HepG2 (cell line): ENCODE measurements at regions not wholly inside any gene's neighbourhood (a gene's known extent, or its start where the extent isn't known, plus 50 kb on each side); places are given as distances from the start of the nearest gene placed in this dataset.
A peak's percentile ranks its signal among the peaks of the same experiment; 100 is the strongest.

ENCODE experiments used
- AHDC1 ChIP-seq: sonication (generic); formaldehyde crosslinking; IDR thresholded peaks from 2 replicates; pipeline ENCODE4 v1.5.1; 2020; ENCODE audit warnings: mild to moderate bottlenecking, missing genetic modification reagents, borderline replicate concordance
- BATF2 ChIP-seq: sonication (generic); formaldehyde crosslinking; IDR thresholded peaks from 2 replicates; pipeline ENCODE4 v1.8.0; 2022; ENCODE audit warnings: mild to moderate bottlenecking, missing genetic modification reagents, moderate library complexity
- BRCA1 ChIP-seq: sonication (generic); formaldehyde crosslinking; IDR thresholded peaks from 2 replicates; pipeline ENCODE4 v1.4.0; 2020; ENCODE audit warnings: missing genetic modification reagents
- CENPT ChIP-seq: sonication (generic); formaldehyde crosslinking; IDR thresholded peaks from 2 replicates; pipeline ENCODE4 v1.8.0; 2022; ENCODE audit warnings: low read depth, mild to moderate bottlenecking, moderate library complexity, missing genetic modification reagents
- CSRNP1 ChIP-seq: sonication (generic); formaldehyde crosslinking; IDR thresholded peaks from 2 replicates; pipeline ENCODE4 v1.8.1; 2023; ENCODE audit warnings: mild to moderate bottlenecking, missing genetic modification reagents
- ELF1 ChIP-seq: sonication (generic); formaldehyde crosslinking; IDR thresholded peaks from 2 replicates; pipeline ENCODE4 v1.4.0; 2020; ENCODE audit warnings: missing genetic modification reagents
- MLX ChIP-seq: IDR thresholded peaks from 2 replicates; pipeline ENCODE4 v1.6.1; 2016
- PAF1 ChIP-seq: IDR thresholded peaks from 2 replicates; pipeline ENCODE4 v1.6.1; 2016; ENCODE audit warnings: missing genetic modification reagents, missing compliant biosample characterization
- TEAD2 ChIP-seq: sonication (generic); formaldehyde crosslinking; IDR thresholded peaks from 2 replicates; pipeline ENCODE4 v1.9.0; 2021; ENCODE audit warnings: missing genetic modification reagents
- XRCC5 ChIP-seq: fragments of 200-400 bp; formaldehyde crosslinking; optimal IDR thresholded peaks from 2 replicates; pipeline ENCODE3; 2017; ENCODE audit warnings: mild to moderate bottlenecking, low read length
- ZNF556 ChIP-seq: sonication (generic); formaldehyde crosslinking; IDR thresholded peaks from 2 replicates; pipeline ENCODE4 v1.4.0; 2020; ENCODE audit warnings: mild to moderate bottlenecking, missing genetic modification reagents, borderline replicate concordance
- ZNF687 ChIP-seq: sonication (generic); formaldehyde crosslinking; IDR thresholded peaks from 2 replicates; pipeline ENCODE4 v1.5.1; 2020; ENCODE audit warnings: mild to moderate bottlenecking, missing genetic modification reagents, moderate library complexity
- ZNF878 ChIP-seq: sonication (generic); formaldehyde crosslinking; IDR thresholded peaks from 2 replicates; pipeline ENCODE4 v1.8.1; 2023; ENCODE audit warnings: mild to moderate bottlenecking, missing genetic modification reagents, moderate library complexity

GRCh38 chr17:43324205-43324893 lies 74.4 kb upstream of the ARL4D start (continued):
- TF ChIP-seq CSRNP1 (CRISPR knock-in tag) = no peak
- peak; percentile 61 for TF ChIP-seq ZNF687
- no peak for TF ChIP-seq TEAD2
- no peak for TF ChIP-seq AHDC1 (CRISPR knock-in tag)
- no peak for TF ChIP-seq CENPT
- TF ChIP-seq PAF1 (CRISPR knock-in tag) = no peak
- TF ChIP-seq XRCC5 = peak; percentile 38
- no peak for TF ChIP-seq ELF1 (CRISPR knock-in tag)
- no peak for TF ChIP-seq ZNF556 (CRISPR knock-in tag)
- no peak for TF ChIP-seq MLX
- no peak for TF ChIP-seq BATF2 (CRISPR knock-in tag)
- no peak for TF ChIP-seq BRCA1 (CRISPR knock-in tag)
- TF ChIP-seq ZNF878 = no peak
